T-helper 17 cell (primary cell): ENCODE measurements at regions not wholly inside any gene's neighbourhood (a gene's known extent, or its start where the extent isn't known, plus 50 kb on each side); places are given as distances from the start of the nearest gene placed in this dataset.

Experiments used
- ATAC-seq: fragments of 150-1000 bp; cut with Tn5 transposase; 2 replicates; pipeline ENCODE4 v1.10.0; 2021; ENCODE audit warnings: mild to moderate bottlenecking, moderate library complexity
- DNase-seq, 3 donors: peaks; one replicate each; pipeline versions ENCODE4 v3.0.0 to v3.0.0-alpha.2; 2020 to 2021
- H3K9me3 ChIP-seq: one replicate; pipeline ENCODE4 v1.7.0; 2013; ENCODE audit warnings: low read length, mild to moderate bottlenecking; ENCODE audit not compliant: control insufficient read depth, poor library complexity, severe bottlenecking
- H3K27ac Mint-ChIP-seq: one replicate; pipeline ENCODE4 v1.8.0; 2022; ENCODE audit warnings: mild to moderate bottlenecking, moderate library complexity, mixed read lengths
- H3K27me3 Mint-ChIP-seq: one replicate; pipeline ENCODE4 v1.8.0; 2022; ENCODE audit warnings: mixed read lengths
- H3K36me3 Mint-ChIP-seq: one replicate; pipeline ENCODE4 v1.8.0; 2022; ENCODE audit warnings: low read depth, mixed read lengths
- H3K4me1 Mint-ChIP-seq: one replicate; pipeline ENCODE4 v1.8.0; 2022; ENCODE audit warnings: mild to moderate bottlenecking, mixed read lengths
- H3K4me3 Mint-ChIP-seq: one replicate; pipeline ENCODE4 v1.8.0; 2022; ENCODE audit warnings: mild to moderate bottlenecking, moderate library complexity, mixed read lengths

DNA sequence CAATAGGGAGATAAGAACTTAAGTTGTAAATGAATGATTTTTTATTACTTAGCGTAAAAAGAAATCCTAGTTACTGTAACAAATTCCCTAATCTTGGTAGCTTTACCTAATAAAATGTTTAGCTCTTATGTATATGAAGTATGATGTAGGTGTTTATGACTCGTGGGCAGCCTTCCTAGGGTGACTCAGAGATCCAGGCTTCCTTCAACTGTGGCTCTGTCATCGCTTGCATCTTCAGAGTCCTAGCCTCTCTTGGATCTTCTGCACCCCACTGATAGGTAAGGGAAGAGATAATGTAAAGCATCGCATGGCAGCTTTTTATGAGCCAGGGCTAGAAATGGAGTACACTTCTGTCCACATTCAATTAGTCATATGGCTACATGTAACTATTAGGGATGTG, 165.6 kb upstream of the GLRA2 start:
- H3K9me3 ChIP-seq = no peaks in the 10 kb centered on the region
- ATAC-seq (no peak), DNase-seq (no peak)
- H3K27ac Mint-ChIP-seq = no peak overlapping the region
- no peak overlapping the region for H3K4me3 Mint-ChIP-seq
- peaks cover 5% of the 10 kb centered on the region for H3K27me3 Mint-ChIP-seq
- H3K4me1 Mint-ChIP-seq = no peaks in the 10 kb centered on the region
- no peaks in the 10 kb centered on the region for H3K36me3 Mint-ChIP-seq

DNA sequence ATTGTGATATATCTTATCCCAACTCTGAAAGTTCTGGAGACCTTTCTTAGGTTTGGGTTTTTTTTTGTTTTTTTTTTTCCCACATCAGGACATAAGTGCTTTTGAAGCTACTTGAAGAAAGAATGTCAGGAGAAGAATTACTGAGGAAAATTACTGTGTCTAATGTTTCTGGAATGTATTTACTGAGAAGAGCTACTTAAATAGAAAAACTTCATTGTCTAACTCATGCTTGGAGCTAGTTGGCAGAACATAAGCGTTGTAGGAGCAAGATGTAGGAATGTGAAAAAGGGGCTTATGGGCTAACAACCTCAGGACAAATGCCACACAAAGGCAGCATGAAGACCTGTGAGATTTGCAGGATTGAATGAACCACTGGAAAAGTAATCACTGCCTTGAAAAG, 166.6 kb upstream of the GLRA2 start:
- Mint-ChIP-seq H3K27ac (no peak overlapping the region), H3K27me3 (peaks cover 5% of the 10 kb centered on the region), H3K4me3 (no peak overlapping the region), H3K36me3 (no peaks in the 10 kb centered on the region), H3K4me1 (no peaks in the 10 kb centered on the region)
- no peak for ATAC-seq
- no peak for DNase-seq
- H3K9me3 ChIP-seq = no peaks in the 10 kb centered on the region

DNA sequence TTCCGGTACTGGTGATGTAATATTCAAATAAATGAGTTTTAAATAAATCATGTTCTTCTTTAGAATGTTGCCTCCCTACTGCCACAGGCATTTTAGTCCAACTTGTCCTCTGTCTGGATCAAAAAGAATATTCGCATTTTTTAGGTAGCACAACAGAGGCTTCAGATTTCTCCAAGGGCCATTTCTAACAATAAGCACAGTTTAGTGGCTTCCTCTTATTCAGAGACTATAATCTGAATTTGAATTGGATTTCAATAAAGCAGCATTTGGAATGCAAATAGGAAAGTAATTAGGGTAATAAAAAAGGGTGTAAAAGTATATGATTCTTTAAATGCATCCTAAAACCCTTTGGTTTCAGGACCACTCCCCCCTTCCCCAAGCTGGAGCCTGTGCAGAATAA, 167.9 kb upstream of the GLRA2 start:
- Mint-ChIP-seq H3K4me3 (no peak overlapping the region), H3K27me3 (peaks cover 5% of the 10 kb centered on the region), H3K4me1 (no peaks in the 10 kb centered on the region), H3K27ac (no peak overlapping the region), H3K36me3 (no peaks in the 10 kb centered on the region)
- ATAC-seq (no peak), DNase-seq (no peak)
- no peaks in the 10 kb centered on the region for H3K9me3 ChIP-seq

DNA sequence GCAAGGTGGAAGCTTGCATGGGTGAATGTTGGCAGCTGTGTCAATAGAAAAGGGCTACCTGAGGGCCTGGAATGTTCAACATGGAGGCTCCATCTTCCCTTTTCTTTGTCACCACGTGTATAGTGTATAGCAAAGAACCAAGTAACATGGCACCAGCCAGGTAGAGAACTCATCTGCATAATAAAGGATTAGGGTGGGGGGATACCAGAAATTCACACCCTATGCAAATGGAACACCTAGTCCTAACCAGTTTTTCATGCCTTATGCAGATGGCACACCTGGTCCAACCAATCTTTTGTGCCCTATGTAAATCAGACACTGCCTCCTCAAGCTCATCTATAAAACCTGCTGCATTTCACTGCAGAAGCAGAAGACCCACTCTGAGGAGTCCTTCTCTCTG, 169.6 kb upstream of the GLRA2 start:
- Mint-ChIP-seq H3K36me3 (no peaks in the 10 kb centered on the region), H3K27ac (no peak overlapping the region), H3K27me3 (peaks cover 5% of the 10 kb centered on the region), H3K4me1 (no peaks in the 10 kb centered on the region), H3K4me3 (no peak overlapping the region)
- ATAC-seq = no peak
- no peaks in the 10 kb centered on the region for H3K9me3 ChIP-seq
- no peak for DNase-seq

DNA sequence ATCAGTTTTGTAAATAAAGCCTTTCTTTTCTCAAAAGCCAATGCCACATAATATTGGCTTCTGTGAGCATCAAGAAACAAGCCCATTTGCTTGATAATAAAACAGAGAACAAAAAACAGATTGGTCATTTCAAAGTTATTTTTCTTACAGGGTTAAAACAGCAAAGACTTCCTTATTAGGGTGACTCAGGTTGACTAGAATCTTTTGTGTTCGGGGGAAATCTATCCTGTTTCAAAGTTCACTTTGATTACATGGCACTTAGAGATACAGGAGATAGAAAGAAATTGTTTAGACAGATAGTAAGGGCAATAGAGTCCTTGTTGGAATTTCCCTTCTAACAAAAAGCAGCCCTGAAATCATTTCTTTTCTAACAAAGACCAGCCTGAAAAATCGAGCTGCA, 170.0 kb upstream of the GLRA2 start:
- H3K4me3 Mint-ChIP-seq = no peak overlapping the region
- H3K36me3 Mint-ChIP-seq = no peaks in the 10 kb centered on the region
- ATAC-seq (no peak), DNase-seq (no peak)
- no peaks in the 10 kb centered on the region for H3K4me1 Mint-ChIP-seq
- H3K27me3 Mint-ChIP-seq = peaks cover 5% of the 10 kb centered on the region
- no peak overlapping the region for H3K27ac Mint-ChIP-seq
- no peaks in the 10 kb centered on the region for H3K9me3 ChIP-seq

DNA sequence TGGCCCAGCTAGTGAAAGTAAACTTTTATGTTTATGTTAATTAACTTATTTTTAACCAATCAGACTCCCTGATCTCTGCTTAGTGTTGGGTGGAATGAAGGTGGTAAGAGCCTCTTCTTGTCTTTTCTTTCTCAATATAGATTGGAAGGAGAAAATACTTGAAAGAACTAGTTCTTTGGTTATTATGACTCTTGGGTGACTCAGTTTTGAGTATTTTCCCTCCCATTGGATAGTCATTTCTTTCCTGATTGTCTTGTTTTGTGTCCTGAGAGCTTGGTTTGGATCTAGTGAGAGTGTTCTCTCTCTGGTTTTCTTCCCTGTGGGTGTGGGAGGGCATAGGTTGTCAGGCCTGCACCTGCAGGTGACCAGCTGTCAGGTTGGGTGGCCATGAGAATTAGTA, 172.0 kb upstream of the GLRA2 start:
- no peak overlapping the region for H3K4me3 Mint-ChIP-seq
- H3K27me3 Mint-ChIP-seq = no peaks in the 10 kb centered on the region
- DNase-seq = no peak
- H3K9me3 ChIP-seq = no peaks in the 10 kb centered on the region
- H3K36me3 Mint-ChIP-seq = no peaks in the 10 kb centered on the region
- H3K4me1 Mint-ChIP-seq = no peaks in the 10 kb centered on the region
- no peak for ATAC-seq
- no peak overlapping the region for H3K27ac Mint-ChIP-seq

DNA sequence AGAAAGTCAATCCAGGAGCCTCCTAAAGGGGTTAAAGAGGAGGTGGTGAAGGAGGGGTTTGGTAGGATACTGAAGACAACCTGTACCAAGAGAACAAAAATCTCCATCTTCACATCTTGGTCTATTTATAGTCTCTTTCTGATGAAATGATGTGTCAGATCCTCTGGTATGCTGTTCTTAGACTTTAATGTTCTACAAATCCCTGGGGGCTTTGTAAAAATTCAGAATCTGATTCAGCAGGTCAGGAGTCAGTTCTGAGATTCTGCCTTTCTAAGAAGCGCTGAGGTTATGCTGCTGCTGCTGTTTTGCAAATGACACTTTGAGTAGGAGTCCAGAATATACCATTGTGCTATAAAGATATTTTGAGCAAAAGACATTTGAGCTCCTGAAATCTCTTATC, 172.9 kb upstream of the GLRA2 start:
- ATAC-seq = no peak
- no peaks in the 10 kb centered on the region for H3K9me3 ChIP-seq
- Mint-ChIP-seq H3K27ac (no peak overlapping the region), H3K27me3 (no peaks in the 10 kb centered on the region), H3K36me3 (no peaks in the 10 kb centered on the region), H3K4me3 (no peak overlapping the region), H3K4me1 (no peaks in the 10 kb centered on the region)
- DNase-seq = no peak

DNA sequence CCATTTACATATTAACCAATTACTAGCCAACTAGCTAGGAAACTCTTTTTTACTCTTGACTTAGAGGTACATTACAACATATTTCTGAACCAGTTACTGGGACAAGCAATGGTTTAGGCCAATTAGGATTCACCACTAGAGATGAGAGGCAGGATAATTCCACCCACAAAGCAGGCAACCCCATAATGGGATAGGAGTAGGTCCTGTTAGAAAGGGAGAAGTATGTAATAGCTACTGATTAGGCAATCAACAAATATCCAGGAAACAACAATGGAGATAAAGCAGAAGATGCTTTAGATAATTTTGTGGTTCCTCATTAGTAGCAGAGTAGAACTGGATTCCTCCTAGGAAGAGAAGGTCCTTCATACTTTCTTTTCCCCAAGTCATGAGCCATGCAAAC, 173.8 kb upstream of the GLRA2 start:
- H3K9me3 ChIP-seq = no peaks in the 10 kb centered on the region
- DNase-seq = no peak
- H3K36me3 Mint-ChIP-seq = no peaks in the 10 kb centered on the region
- H3K27ac Mint-ChIP-seq = no peak overlapping the region
- no peak overlapping the region for H3K4me3 Mint-ChIP-seq
- H3K4me1 Mint-ChIP-seq = no peaks in the 10 kb centered on the region
- no peak for ATAC-seq
- no peaks in the 10 kb centered on the region for H3K27me3 Mint-ChIP-seq

DNA sequence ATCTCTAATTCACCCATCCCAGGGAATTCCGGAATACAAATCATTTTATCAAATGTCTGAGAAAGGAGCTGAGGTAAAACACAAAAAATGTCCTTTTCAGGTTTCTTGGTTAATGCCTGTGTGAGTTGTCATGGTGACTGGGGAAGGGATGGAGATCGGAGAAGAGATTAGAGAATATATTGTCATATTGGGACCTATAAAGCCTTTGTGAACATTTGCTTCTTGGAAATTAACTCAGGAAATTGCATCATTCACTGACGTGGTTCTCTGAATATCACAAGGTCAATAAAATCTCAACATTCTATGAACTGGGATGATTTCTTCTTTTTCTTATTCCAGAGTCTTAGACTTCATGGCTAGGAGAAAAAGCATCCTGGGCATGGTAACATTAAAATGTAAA, 174.8 kb upstream of the GLRA2 start:
- Mint-ChIP-seq H3K36me3 (no peaks in the 10 kb centered on the region), H3K4me1 (no peaks in the 10 kb centered on the region), H3K4me3 (no peak overlapping the region), H3K27me3 (no peaks in the 10 kb centered on the region), H3K27ac (no peak overlapping the region)
- DNase-seq (no peak), ATAC-seq (no peak)
- no peaks in the 10 kb centered on the region for H3K9me3 ChIP-seq

DNA sequence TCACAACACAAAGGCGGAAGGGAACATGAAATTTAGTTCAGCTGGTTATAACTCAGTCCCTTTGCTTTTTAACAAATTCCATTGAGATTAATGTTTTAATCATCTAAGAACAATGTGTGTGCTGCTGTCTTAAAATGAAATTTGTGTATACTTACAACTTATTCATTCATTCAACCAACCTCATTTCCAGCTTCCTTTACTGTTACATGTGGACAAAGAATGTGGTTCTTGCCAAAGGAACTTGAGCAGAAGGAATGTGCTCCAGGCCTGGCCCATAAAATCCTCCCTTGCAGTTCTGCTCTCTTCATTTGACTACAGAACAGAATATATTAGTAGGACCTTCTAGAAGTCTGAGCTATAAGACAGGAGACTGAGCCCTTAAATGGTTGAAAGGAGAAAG, 176.8 kb upstream of the GLRA2 start:
- Mint-ChIP-seq H3K4me1 (no peaks in the 10 kb centered on the region), H3K36me3 (no peaks in the 10 kb centered on the region), H3K27ac (no peak overlapping the region), H3K4me3 (no peak overlapping the region), H3K27me3 (no peaks in the 10 kb centered on the region)
- DNase-seq (no peak), ATAC-seq (no peak)
- H3K9me3 ChIP-seq = no peaks in the 10 kb centered on the region

DNA sequence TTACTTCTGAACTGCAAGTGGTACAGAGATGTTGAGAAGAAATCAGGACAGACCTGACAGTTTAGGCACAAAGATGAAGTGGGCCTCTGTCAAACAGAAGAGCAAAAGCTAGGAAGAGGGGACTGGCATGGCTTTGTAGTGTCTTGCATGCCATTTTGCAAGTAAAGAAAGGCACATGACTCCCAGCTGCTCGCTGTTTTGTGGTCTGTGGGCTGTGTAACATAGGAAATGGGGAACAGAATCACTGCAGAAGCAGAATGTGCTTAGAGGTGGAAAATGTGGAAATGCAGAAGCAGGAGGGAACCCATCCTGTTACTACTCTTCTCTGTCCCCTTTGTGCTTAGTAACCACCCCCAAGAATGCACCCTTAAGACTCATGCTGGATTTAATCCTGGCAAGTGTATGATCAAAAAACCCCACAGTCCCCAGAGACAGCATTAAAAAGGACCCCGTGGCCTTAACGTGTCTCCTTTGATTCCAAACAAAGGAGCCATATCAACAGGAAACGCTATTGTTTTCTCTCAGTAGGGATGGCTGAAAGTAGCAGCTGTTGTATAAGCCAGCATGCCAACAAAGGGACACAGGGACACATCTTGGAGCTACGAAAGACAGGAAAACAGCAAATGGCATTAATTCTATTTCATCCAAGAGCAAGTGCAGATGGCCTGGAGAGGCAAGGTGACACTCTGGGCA, 177.6 kb upstream of the GLRA2 start:
- no peak for ATAC-seq

DNA sequence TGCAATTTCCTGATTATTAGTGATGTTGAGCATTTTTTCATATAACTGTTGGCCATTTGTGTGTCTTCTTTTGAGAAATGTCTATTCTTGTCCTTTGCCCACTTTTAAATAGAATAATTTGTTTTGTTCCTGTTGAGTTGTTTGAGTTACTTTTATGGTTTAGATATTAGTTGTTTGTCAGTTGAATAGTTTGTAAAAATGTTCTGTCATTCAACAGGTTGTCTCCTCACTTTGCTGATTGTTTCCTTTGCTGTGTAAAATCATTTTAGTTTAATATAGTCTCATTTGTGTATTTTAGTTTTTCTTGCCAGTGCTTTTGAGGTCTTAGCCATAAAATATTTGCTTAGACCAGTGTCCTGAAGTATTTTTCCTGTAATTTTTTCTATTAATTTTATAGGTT, 181.8 kb upstream of the GLRA2 start:
- no peak overlapping the region for H3K27ac Mint-ChIP-seq
- no peaks in the 10 kb centered on the region for H3K4me1 Mint-ChIP-seq
- H3K36me3 Mint-ChIP-seq = no peaks in the 10 kb centered on the region
- no peak overlapping the region for H3K4me3 Mint-ChIP-seq
- DNase-seq (no peak), ATAC-seq (no peak)
- no peaks in the 10 kb centered on the region for H3K9me3 ChIP-seq
- no peaks in the 10 kb centered on the region for H3K27me3 Mint-ChIP-seq

More for the DNA sequence above, 177.6 kb upstream of the GLRA2 start:
- Mint-ChIP-seq H3K4me3 (no peak overlapping the region), H3K27ac (no peak overlapping the region), H3K4me1 (no peaks in the 10 kb centered on the region), H3K27me3 (no peaks in the 10 kb centered on the region), H3K36me3 (no peaks in the 10 kb centered on the region)
- DNase-seq = no peak
- H3K9me3 ChIP-seq = no peaks in the 10 kb centered on the region

DNA sequence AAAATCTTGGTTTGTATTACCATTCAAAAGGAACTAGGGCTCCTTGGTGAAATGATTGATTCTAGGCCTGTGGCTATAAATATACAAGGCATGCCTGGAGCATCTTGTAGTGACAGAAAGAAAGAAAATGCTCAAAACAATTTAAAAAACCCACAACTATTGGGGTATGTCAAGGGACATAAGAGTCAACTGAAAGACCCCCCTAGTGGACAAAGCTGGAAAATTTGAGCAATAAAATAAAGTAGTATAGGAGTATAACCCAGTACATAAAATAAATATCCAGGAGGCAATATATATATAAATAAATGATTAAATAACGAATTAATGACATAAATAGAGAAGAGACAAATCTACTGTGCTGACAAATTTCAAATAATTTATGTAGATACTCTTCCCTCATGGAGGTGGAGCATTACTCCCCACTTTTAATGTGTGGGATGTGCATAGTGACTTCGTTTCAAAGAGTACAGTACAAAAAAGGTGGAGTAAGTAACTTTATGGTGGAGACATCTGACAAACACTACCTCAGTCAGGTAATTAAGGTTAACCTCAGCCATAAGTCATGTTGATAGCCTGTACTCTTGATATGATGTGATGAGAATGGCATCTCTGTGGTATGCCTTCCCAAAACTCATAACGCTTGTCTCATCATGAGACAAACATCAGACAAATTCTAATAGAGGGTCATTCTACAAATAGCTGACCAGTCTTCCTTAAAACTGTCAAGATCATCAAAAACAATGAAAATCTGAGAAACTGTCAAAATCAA, 185.0 kb upstream of the GLRA2 start:
- ATAC-seq (no peak), DNase-seq (no peak)
- Mint-ChIP-seq H3K27me3 (no peaks in the 10 kb centered on the region), H3K27ac (no peak overlapping the region), H3K4me1 (no peaks in the 10 kb centered on the region), H3K4me3 (no peak overlapping the region), H3K36me3 (no peaks in the 10 kb centered on the region)
- H3K9me3 ChIP-seq = no peaks in the 10 kb centered on the region

DNA sequence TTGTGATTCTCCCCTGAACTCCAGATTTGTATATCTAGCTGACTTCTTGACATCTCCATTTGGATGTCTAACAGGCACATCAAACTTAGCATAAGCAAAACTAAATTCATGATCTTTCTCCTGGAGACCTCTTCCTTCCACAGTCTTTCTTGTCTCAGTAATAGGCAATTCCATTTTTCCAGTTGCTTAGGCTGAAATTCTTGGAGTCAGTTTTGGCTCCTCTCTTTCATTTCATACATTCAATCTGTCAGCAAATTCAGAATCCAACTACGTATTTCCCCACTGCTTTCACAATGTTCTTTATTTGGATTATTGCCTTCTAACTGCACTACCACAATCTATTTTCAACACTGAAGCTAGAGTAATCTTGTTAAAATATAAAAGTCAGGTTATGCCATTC, 219.9 kb upstream of the GLRA2 start:
- H3K27ac Mint-ChIP-seq = no peak overlapping the region
- DNase-seq (no peak), ATAC-seq (no peak)
- no peaks in the 10 kb centered on the region for H3K4me1 Mint-ChIP-seq
- no peaks in the 10 kb centered on the region for H3K9me3 ChIP-seq
- H3K36me3 Mint-ChIP-seq = no peaks in the 10 kb centered on the region
- no peaks in the 10 kb centered on the region for H3K27me3 Mint-ChIP-seq
- H3K4me3 Mint-ChIP-seq = no peak overlapping the region
